HepG2 (cell line): ENCODE measurements at regions not wholly inside any gene's neighbourhood (a gene's known extent, or its start where the extent isn't known, plus 50 kb on each side); places are given as distances from the start of the nearest gene placed in this dataset.

Experiments used
- ATAC-seq: fragments of 200-7000 bp; cut with Tn5 transposase; 3 replicates; pipeline ENCODE4 v1.9.1; 2020; ENCODE audit warnings: mild to moderate bottlenecking, moderate library complexity
- BruUV-seq: library from RNA; stranded (reverse); fragments of 400-500 nt; replicated peaks from 2 replicates; lab custom pipeline; 2021; lab: Mats Ljungman, UMichigan
- CTCF ChIA-PET: fragments of 300-600 bp; formaldehyde crosslinking; extraction: SDS; loops from one replicate; lab custom pipeline; 2021; ENCODE audit warnings: low total read pairs, inconsistent platforms, low intra/inter-chr PET ratio; lab: Yijun Ruan, JAX
- POLR2A ChIA-PET: fragments of 350-600 bp; sonication (Branson Sonifier 250); formaldehyde crosslinking; loops from one replicate; lab custom pipeline; 2020; ENCODE audit warnings: antibody characterized with exemption, inconsistent platforms; lab: Yijun Ruan, JAX
- DNase-seq: peaks from one replicate; pipeline ENCODE4 v3.0.0-alpha.2; 2015; ENCODE audit warnings: low spot score
- FAIRE-seq: peaks from 3 replicates; lab custom pipeline; 2011; peaks lifted over from hg19 to GRCh38; lab: Jason Lieb, UNC
- H2AFZ ChIP-seq: one replicate; pipeline ENCODE4 v1.6.1; 2011; ENCODE audit warnings: low read length, inconsistent platforms
- H3K27ac ChIP-seq: fragments of 300-600 bp; 3 replicates; pipeline ENCODE4 v1.8.0; 2011; ENCODE audit warnings: mixed run types, mild to moderate bottlenecking, mixed read lengths, low read length, inconsistent platforms; ENCODE audit not compliant: insufficient read depth; ENCODE audit errors: extremely low read length
- H3K27me3 ChIP-seq, 2 experiments: fragments of 200-600 bp in 1 of 2; 2 replicates in 1 of 2; 3 replicates in 1 of 2; pipeline versions ENCODE4 v1.6.0 to v1.8.0; 2011; ENCODE audit warnings: low read length in 2 of 2, mild to moderate bottlenecking in 2 of 2, moderate library complexity in 2 of 2, inconsistent platforms in 1 of 2; ENCODE audit not compliant: insufficient read depth in 2 of 2, control insufficient read depth in 1 of 2
- H3K36me3 ChIP-seq, 2 experiments: fragments of 200-600 bp in 1 of 2; replicated peaks in 1 of 2; 2 replicates in 1 of 2; 3 replicates in 1 of 2; pipeline versions ENCODE4 v1.5.1 to v1.8.0; 2011; ENCODE audit warnings: low read length in 2 of 2, inconsistent platforms in 1 of 2; ENCODE audit not compliant: insufficient read depth in 2 of 2, control insufficient read depth in 1 of 2
- H3K4me1 ChIP-seq: 2 replicates; pipeline ENCODE4 v1.5.1; 2012; ENCODE audit warnings: low read length, inconsistent platforms; ENCODE audit not compliant: insufficient read depth
- H3K4me2 ChIP-seq: 2 replicates; pipeline ENCODE4 v1.6.0; 2011; ENCODE audit warnings: low read depth, low read length, inconsistent platforms
- H3K4me3 ChIP-seq, 3 experiments: fragments of 200-600 bp in 1 of 3; sonication (generic), shearing (Covaris generic) in 1 of 3; replicated peaks in 1 of 3; 2 replicates each; pipeline ENCODE4 v1.5.1; 2011 to 2016; ENCODE audit warnings: low read length in 3 of 3, inconsistent platforms in 2 of 3, low read depth in 2 of 3, mild to moderate bottlenecking in 2 of 3, control low read depth in 1 of 3, mixed read lengths in 1 of 3; ENCODE audit not compliant: insufficient read depth in 1 of 3
- H3K79me2 ChIP-seq: one replicate; pipeline ENCODE4 v1.6.1; 2011; ENCODE audit warnings: low read length, inconsistent platforms; ENCODE audit not compliant: insufficient read depth
- H3K9ac ChIP-seq: 2 replicates; pipeline ENCODE4 v1.6.0; 2011; ENCODE audit warnings: mild to moderate bottlenecking, low read depth, low read length, inconsistent platforms; ENCODE audit not compliant: insufficient read depth
- H3K9me3 ChIP-seq: 2 replicates; pipeline ENCODE4 v1.5.1; 2012; ENCODE audit warnings: mild to moderate bottlenecking, low read length
- H4K20me1 ChIP-seq: 2 replicates; pipeline ENCODE4 v1.6.0; 2011; ENCODE audit warnings: inconsistent platforms, mild to moderate bottlenecking, low read length, moderate library complexity; ENCODE audit not compliant: insufficient read depth
- ATF1 ChIP-seq: IDR thresholded peaks from 2 replicates; pipeline ENCODE4 v1.6.1; 2016; ENCODE audit warnings: mild to moderate bottlenecking, control low read depth
- NBN ChIP-seq: fragments of 450-650 bp; conservative IDR thresholded peaks from 2 replicates; pipeline ENCODE4 v1.6.1; 2017
- NFKBIZ ChIP-seq: IDR thresholded peaks from 2 replicates; pipeline ENCODE4 v1.6.1; 2018; ENCODE audit warnings: missing genetic modification reagents, missing compliant biosample characterization
- SMYD3 ChIP-seq: sonication (generic); formaldehyde crosslinking; IDR thresholded peaks from 2 replicates; pipeline ENCODE4 v1.8.1; 2023; ENCODE audit warnings: mild to moderate bottlenecking, missing genetic modification reagents
- ZFP90 ChIP-seq: sonication (generic); formaldehyde crosslinking; IDR thresholded peaks from 2 replicates; pipeline ENCODE4 v1.8.0; 2022; ENCODE audit warnings: missing genetic modification reagents, mild to moderate bottlenecking, inconsistent platforms, borderline replicate concordance
- ZNF256 ChIP-seq: sonication (generic); formaldehyde crosslinking; conservative IDR thresholded peaks from 2 replicates; pipeline ENCODE4 v1.4.0; 2020; ENCODE audit warnings: missing genetic modification reagents
- ZNF556 ChIP-seq: sonication (generic); formaldehyde crosslinking; IDR thresholded peaks from 2 replicates; pipeline ENCODE4 v1.4.0; 2020; ENCODE audit warnings: mild to moderate bottlenecking, missing genetic modification reagents, borderline replicate concordance
- ZSCAN22 ChIP-seq: sonication (generic); formaldehyde crosslinking; IDR thresholded peaks from 2 replicates; pipeline ENCODE4 v1.4.0; 2020; ENCODE audit warnings: mild to moderate bottlenecking, missing genetic modification reagents
- WGBS: methylation state at CpG from one replicate; pipeline ENCODE4 v1.1.6; 2017; ENCODE audit warnings: low lambda C conversion rate; 5-methylcytosine and 5-hydroxymethylcytosine counted together
- in situ Hi-C: cut with HindIII; loops from 2 replicates; pipeline ENCODE4 v1.10.0; 2017; ENCODE audit warnings: low pct_unique_long_range_greater_than_20kb; ENCODE audit not compliant: extremely low pct_ligation_motif_present
- intact Hi-C: fragments of 100-400 bp; cut with micrococcal nuclease; formaldehyde crosslinking; loops from one replicate; pipeline ENCODE4 v1.10.0; 2022; ENCODE audit not compliant: unreplicated experiment
- TF ChIP-seq, protein P1 (sequence below): sonication (generic); formaldehyde crosslinking; IDR thresholded peaks from 2 replicates; pipeline ENCODE4 v1.4.0; 2020; ENCODE audit warnings: missing genetic modification reagents, borderline replicate concordance
- TF ChIP-seq, protein P2 (sequence below): sonication (generic); formaldehyde crosslinking; IDR thresholded peaks from 2 replicates; pipeline ENCODE4 v1.5.0; 2020; ENCODE audit warnings: mild to moderate bottlenecking, missing genetic modification reagents, moderate library complexity
- TF ChIP-seq, protein P3 (sequence below): sonication (generic); formaldehyde crosslinking; IDR thresholded peaks from 2 replicates; pipeline ENCODE4 v1.4.0; 2020; ENCODE audit warnings: missing genetic modification reagents, borderline replicate concordance
- TF ChIP-seq, protein P4 (sequence below): IDR thresholded peaks from 2 replicates; pipeline ENCODE4 v1.6.1; 2012; ENCODE audit warnings: low read depth, low read length, improper control_type of control experiment

DNA sequence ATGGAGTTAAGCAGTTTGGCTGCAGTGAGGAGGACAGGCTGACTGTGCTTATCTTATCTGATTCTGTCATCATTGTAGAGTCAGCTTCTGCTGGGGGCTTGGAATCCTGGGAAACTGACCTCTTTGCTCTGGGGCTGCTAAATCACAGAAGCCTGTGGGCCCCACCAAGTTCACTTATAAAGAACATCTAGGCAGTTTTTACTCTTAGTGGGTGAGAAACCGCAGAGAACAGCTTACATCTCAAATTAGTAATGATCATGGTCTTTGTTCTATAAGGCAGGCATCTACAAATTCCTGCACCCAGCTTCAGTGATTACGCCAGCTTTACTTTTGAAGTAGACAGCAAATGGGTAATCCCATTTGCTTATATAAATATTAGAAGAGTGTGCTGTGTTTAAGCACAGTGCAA lies 75.7 kb downstream of the ZC3H11B start (continued):
- TF ChIP-seq, protein P1, sequence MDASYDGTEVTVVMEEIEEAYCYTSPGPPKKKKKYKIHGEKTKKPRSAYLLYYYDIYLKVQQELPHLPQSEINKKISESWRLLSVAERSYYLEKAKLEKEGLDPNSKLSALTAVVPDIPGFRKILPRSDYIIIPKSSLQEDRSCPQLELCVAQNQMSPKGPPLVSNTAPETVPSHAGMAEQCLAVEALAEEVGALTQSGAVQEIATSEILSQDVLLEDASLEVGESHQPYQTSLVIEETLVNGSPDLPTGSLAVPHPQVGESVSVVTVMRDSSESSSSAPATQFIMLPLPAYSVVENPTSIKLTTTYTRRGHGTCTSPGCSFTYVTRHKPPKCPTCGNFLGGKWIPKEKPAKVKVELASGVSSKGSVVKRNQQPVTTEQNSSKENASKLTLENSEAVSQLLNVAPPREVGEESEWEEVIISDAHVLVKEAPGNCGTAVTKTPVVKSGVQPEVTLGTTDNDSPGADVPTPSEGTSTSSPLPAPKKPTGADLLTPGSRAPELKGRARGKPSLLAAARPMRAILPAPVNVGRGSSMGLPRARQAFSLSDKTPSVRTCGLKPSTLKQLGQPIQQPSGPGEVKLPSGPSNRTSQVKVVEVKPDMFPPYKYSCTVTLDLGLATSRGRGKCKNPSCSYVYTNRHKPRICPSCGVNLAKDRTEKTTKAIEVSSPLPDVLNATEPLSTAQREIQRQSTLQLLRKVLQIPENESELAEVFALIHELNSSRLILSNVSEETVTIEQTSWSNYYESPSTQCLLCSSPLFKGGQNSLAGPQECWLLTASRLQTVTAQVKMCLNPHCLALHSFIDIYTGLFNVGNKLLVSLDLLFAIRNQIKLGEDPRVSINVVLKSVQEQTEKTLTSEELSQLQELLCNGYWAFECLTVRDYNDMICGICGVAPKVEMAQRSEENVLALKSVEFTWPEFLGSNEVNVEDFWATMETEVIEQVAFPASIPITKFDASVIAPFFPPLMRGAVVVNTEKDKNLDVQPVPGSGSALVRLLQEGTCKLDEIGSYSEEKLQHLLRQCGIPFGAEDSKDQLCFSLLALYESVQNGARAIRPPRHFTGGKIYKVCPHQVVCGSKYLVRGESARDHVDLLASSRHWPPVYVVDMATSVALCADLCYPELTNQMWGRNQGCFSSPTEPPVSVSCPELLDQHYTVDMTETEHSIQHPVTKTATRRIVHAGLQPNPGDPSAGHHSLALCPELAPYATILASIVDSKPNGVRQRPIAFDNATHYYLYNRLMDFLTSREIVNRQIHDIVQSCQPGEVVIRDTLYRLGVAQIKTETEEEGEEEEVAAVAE (CRISPR knock-in tag) = no peak
- TF ChIP-seq, protein P2, sequence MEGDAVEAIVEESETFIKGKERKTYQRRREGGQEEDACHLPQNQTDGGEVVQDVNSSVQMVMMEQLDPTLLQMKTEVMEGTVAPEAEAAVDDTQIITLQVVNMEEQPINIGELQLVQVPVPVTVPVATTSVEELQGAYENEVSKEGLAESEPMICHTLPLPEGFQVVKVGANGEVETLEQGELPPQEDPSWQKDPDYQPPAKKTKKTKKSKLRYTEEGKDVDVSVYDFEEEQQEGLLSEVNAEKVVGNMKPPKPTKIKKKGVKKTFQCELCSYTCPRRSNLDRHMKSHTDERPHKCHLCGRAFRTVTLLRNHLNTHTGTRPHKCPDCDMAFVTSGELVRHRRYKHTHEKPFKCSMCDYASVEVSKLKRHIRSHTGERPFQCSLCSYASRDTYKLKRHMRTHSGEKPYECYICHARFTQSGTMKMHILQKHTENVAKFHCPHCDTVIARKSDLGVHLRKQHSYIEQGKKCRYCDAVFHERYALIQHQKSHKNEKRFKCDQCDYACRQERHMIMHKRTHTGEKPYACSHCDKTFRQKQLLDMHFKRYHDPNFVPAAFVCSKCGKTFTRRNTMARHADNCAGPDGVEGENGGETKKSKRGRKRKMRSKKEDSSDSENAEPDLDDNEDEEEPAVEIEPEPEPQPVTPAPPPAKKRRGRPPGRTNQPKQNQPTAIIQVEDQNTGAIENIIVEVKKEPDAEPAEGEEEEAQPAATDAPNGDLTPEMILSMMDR = no peak
- no peak for TF ChIP-seq ZSCAN22

DNA sequence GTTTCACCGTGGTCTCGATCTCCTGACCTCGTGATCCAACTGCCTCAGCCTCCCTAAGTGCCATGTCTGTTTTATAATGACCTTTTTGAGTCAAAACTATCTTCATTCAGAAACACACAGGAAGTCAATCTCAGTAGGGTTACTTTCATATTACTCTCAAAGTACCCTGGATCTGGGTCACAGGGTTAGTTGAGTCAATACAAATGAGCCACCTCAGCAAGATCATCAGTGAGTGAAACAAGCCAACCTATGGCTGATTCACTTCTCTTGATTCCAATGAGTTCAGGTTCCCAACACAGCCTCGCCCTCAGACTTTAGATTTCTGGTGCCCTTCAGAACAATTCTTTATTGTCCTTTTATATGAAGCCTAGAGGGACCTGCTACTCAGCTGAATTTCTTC lies 76.9 kb downstream of the ZC3H11B start:
- no peak overlapping the region for H3K27ac ChIP-seq
- no peak overlapping the region for H3K4me3 ChIP-seq
- BruUV-seq = no TSS peak
- no peak overlapping the region for H2AFZ ChIP-seq
- CTCF ChIA-PET = no interaction called here
- intact Hi-C loops = no loop called here
- no peaks in the 10 kb centered on the region for H3K4me1 ChIP-seq
- H3K9ac ChIP-seq = no peak overlapping the region
- H4K20me1 ChIP-seq = no peaks in the 10 kb centered on the region
- no peaks in the 10 kb centered on the region for H3K36me3 ChIP-seq
- POLR2A ChIA-PET = no interaction called here
- no peaks in the 10 kb centered on the region for H3K9me3 ChIP-seq
- H3K27me3 ChIP-seq = no peaks in the 10 kb centered on the region; a peak in 1 of 5 replicates
- WGBS = 26% methylated on average over 4 of the region's 4 CpGs
- DNase-seq (no peak), ATAC-seq (no peak), FAIRE-seq (no peak)
- H3K79me2 ChIP-seq = no peaks in the 10 kb centered on the region
- H3K4me2 ChIP-seq = no peak overlapping the region
- in situ Hi-C loops = no loop called here
- TF ChIP-seq ZFP90 (CRISPR knock-in tag) = no peak
- TF ChIP-seq, protein P3, sequence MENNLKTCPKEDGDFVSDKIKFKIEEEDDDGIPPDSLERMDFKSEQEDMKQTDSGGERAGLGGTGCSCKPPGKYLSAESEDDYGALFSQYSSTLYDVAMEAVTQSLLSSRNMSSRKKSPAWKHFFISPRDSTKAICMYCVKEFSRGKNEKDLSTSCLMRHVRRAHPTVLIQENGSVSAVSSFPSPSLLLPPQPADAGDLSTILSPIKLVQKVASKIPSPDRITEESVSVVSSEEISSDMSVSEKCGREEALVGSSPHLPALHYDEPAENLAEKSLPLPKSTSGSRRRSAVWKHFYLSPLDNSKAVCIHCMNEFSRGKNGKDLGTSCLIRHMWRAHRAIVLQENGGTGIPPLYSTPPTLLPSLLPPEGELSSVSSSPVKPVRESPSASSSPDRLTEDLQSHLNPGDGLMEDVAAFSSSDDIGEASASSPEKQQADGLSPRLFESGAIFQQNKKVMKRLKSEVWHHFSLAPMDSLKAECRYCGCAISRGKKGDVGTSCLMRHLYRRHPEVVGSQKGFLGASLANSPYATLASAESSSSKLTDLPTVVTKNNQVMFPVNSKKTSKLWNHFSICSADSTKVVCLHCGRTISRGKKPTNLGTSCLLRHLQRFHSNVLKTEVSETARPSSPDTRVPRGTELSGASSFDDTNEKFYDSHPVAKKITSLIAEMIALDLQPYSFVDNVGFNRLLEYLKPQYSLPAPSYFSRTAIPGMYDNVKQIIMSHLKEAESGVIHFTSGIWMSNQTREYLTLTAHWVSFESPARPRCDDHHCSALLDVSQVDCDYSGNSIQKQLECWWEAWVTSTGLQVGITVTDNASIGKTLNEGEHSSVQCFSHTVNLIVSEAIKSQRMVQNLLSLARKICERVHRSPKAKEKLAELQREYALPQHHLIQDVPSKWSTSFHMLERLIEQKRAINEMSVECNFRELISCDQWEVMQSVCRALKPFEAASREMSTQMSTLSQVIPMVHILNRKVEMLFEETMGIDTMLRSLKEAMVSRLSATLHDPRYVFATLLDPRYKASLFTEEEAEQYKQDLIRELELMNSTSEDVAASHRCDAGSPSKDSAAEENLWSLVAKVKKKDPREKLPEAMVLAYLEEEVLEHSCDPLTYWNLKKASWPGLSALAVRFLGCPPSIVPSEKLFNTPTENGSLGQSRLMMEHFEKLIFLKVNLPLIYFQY (CRISPR knock-in tag) = no peak
- TF ChIP-seq ZNF556 (CRISPR knock-in tag) = no peak
- TF ChIP-seq, protein P4, sequence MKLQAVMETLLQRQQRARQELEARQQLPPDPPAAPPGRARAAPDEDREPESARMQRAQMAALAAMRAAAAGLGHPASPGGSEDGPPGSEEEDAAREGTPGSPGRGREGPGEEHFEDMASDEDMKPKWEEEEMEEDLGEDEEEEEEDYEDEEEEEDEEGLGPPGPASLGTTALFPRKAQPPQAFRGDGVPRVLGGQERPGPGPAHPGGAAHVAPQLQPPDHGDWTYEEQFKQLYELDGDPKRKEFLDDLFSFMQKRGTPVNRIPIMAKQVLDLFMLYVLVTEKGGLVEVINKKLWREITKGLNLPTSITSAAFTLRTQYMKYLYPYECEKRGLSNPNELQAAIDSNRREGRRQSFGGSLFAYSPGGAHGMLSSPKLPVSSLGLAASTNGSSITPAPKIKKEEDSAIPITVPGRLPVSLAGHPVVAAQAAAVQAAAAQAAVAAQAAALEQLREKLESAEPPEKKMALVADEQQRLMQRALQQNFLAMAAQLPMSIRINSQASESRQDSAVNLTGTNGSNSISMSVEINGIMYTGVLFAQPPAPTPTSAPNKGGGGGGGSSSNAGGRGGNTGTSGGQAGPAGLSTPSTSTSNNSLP = no peak
- no peak for TF ChIP-seq ZNF256 (CRISPR knock-in tag)
- TF ChIP-seq NBN = no peak
- TF ChIP-seq ATF1 (CRISPR knock-in tag) = no peak
- no peak for TF ChIP-seq SMYD3 (CRISPR knock-in tag)
- TF ChIP-seq NFKBIZ (CRISPR knock-in tag) = no peak
